Epithelial cell of prostate (primary cell): ENCODE measurements at regions not wholly inside any gene's neighbourhood (a gene's known extent, or its start where the extent isn't known, plus 50 kb on each side); places are given as distances from the start of the nearest gene placed in this dataset.
A peak's percentile ranks its signal among the peaks of the same experiment; 100 is the strongest.

Experiments used
- DNase-seq: peaks from one replicate; pipeline ENCODE4 v3.0.0-alpha.2; 2011; ENCODE audit warnings: low read depth, low spot score
- H3K27ac ChIP-seq: fragments of 450-650 bp; 2 replicates; pipeline ENCODE4 v1.5.1; 2017; ENCODE audit warnings: mild to moderate bottlenecking

DNA sequence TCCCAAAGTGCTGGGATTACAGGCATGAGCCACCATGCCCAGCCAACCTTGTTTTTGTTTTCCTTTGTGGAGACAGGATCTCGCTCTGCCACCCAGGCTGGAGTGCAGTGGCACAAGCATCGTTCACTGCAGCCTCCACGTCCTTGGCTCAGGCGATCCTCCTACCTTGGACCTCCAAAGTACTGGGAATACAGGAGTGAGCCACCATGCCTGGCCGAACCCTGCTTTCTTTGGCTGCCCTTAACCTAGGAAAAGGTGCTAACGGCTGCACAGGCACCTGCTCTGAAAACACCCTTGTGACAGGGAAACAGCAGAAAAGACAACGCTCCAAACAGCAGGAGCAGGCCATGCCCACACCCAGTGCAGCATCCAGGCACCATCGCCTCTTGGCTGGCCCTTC, 71.9 kb downstream of the OAT start:
- no peak for DNase-seq
- H3K27ac ChIP-seq: no peak overlapping the region

DNA sequence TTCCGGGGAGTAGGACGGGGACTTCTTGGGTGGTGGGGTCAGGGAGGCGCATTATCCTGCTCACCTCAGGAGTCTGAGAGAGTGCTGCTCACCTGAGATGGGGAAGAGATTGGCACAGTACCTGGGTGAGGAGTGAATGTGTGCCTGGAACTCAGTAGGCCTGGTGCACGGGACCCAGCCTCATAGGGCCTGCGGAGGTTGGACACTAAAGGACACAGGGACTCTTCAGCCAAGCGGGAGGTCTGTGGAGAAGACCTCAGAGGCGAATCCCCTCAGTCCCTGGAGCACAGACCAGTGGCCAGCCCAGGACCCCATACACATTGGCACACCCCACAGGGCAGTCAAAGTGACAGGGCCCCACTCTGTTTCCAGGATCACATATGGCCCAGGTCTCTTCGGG, 73.2 kb downstream of the OAT start:
- no peak overlapping the region for H3K27ac ChIP-seq
- DNase-seq: no peak

DNA sequence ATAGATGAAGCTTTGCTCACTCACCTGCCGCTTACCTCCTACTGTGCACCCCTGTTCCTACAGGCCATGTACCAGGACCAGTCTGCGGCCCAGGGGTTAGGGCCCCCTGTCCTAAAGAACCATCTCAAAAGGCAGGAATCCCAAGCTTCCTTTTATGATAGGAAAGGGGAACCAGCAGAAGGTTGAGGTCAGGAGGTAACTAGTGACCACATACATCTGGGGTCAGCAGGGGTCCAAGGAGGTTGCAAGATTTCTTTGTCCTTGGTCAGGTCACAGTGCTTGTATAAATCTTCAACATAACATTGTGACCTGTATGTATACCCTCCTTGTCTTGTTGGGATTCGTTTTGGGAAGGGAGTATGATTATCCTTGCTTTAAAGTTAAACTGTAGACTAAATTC, 73.8 kb downstream of the OAT start:
- no peak for DNase-seq
- no peak overlapping the region for H3K27ac ChIP-seq

DNA sequence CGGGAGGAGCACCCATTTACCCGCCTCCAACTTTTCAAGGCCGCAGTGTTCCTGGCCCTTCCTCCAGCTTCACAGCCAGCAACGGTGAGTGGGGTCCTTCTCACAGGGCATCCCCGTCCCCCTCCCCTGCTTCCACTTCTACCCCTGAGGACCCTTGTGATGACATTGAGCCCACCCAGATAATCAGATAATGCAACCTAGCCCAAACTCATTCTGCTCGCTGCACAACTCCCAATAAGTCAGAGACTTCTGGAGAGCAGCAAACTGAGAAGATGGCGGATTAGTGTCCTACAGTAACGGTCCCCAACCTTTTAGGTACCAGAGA, 74.5 kb downstream of the OAT start:
- no peak for DNase-seq
- no peak overlapping the region for H3K27ac ChIP-seq

DNA sequence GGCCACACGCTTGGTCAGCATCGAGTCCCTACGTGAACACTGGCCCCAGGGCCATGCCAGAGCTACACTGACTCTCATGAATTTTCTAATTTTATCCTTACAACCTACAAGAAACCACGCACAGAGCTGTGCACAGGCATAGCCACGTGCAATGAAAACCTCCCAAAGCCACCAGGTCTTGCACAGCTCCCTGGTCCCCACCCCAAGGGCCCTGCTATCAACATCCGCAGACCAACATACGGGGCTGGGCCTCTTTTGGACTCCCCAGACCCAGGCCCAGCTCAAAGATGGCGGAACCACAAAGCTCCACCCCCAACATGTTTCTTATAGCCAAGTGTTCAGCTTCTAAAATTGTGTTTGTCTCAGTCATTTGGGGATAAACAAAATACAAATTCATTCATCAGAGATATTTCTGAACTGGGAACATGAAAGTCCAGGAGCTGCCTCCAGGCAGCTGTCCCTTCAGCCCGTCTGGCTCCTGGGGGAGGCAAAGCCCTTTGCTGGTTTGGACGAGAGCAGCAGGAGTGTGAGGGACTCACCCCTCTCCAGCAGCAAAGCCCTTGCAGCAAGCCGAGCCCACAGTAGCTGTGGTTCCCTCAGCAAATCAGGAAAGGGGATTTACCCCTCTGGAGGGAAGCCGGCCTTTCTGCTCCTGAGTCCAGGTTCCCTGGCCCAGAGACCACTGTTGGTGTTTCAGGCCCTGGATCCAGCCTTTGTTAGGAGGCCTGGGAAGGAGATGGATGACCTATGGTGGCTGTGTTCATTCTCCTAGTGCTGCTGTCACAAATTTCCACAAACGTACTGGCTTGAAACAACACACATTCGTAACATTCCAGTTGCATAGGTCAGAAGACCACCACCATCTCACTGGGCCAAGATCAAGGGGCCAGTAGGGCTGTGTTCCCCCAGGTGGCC, 75.1 kb downstream of the OAT start:
- DNase-seq: no peak
- H3K27ac ChIP-seq: no peak overlapping the region

DNA sequence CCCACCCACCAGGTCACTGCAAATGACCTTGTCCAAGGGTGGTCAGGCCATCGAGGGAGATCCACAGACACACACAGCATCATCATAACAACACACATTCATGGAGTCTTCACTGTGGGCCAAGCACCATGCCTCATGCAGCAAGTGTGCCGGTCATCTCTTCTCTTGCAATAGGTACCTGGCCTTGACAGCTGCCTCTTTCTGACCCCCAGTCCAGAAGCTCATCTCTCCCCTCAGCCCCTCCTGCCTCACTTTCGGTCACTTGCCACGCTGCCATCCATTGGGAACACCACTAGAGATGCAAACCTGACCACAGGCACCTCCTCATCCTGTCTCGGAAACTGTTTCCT, 75.9 kb downstream of the OAT start:
- no peak for DNase-seq
- H3K27ac ChIP-seq: no peak overlapping the region

DNA sequence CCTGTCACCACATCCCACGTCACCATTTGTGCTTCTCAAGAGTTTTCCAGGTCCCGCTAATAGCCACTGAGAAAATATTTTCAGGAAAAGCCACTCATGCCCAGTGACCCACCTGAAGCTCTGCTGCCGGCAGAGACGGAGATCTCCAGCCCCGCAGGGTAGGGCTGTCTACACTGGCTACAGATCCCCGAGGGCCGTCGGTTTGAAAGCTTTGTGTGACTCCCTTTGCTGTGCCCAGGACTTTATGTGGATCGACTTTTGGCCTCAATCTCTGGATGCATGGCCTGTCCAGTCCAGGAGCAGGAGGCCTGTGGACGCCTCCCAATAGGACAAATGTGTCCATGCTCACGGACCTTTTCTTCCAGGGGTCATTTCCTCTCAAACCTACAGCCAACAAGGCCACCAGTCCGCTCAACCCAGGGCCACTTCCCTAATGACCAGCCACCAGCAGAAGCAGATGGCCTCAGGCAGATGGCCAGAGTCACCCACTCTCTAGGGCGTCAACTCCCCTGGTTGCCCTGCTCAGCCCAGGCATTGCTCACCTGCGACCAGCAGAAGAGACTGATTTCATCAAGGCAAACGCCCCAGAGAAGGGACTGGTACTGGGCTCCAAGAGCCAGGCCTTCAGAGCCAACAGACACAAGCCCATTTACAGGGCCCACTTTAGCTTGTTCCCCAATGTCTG, 76.4 kb downstream of the OAT start:
- DNase-seq: no peak
- H3K27ac ChIP-seq: no peak overlapping the region

DNA sequence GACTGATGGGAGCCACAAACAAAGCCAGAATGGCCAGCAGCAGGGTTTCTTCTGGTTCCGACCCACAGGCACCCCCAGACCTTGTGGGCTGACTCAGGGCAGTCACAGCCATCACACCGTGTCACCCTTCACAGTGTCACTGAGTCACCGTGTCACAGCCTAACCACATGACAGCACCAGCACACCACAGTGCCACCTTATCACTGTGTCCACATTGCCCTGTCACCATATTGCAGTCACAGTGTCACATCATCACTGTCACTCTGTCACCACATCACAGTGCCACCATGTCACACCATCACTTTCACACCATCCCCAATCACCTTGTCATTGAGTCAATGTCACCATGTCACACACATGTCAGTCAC, 77.0 kb downstream of the OAT start:
- H3K27ac ChIP-seq: no peak overlapping the region
- no peak for DNase-seq

DNA sequence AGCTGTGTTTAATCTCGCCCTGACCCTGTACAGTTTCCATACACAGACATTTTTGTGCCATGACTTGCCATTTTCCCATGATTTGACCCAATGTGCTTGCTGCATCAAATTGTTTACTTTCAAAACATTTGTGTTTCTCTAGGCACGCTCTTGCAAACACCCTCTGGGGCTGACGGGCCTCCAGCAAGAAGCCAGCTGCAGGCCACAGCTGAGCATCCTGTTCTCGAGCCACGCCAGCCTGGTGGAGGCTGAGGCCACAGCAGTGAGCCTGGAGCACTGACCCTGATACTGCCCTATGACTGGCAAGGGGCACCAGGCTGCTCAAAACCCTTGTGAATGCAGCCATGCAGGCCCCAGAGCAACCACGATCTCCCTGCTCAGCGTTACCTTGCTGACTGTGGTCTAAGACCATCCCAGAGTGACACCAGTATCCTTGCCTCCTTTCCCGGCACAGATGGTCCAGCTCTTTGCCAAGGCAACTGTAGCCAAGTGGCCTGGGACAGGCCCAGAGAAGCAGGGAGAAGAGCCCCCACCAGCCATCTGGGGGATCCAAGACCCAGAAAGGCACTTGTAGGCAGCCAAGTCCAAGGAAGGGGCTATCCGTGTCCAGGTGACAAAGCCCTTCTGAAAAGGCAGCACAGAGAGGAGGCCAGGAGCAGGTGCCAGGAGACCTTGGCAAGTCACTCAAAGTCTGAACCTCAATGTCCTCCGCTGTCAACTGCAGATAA, 78.5 kb downstream of the OAT start:
- no peak for DNase-seq
- peak overlapping the region; percentile 15 for H3K27ac ChIP-seq

DNA sequence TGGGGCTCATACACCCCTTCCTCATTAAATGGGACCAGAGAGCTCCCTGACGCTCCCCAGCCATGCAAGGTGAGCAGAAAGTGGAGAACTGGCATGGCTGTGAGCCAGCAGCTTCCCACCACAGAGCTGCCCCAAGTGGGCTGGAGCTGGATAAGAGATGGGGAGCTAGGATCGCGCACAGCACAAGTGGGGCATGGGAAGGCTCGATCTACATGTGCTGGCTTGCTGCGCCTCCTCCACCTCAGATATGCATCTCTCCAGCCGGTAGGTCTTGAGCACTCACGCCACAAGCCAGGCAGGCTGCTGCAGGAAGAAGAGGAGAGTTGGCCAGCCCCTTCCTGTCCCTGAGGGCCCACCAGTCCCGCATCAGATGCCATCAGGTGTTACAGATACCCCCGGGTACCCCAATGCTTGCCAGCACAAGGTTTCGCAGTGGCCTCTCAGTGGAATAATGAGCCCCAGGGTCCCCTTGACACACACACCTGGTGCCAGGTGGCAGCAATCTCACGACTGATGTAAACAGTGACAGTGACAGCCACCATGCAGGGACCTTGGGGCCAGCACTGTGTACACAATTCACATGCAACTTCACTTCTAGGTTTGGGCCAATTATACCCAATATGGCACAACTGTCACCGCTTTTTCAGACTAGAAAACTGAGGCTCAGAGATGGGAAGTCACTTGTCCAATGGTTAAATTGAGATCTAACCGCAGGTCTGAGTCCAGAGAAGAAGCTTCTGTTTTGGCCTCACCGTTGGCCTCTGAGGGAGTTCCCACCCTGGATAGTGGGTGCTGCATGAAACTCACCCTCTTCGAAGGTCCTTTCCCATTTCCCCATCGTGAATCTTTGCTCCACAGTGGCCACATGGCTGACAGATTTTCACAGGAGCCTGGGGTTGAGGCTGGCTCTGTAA, 79.3 kb downstream of the OAT start:
- H3K27ac ChIP-seq: no peak overlapping the region

DNA sequence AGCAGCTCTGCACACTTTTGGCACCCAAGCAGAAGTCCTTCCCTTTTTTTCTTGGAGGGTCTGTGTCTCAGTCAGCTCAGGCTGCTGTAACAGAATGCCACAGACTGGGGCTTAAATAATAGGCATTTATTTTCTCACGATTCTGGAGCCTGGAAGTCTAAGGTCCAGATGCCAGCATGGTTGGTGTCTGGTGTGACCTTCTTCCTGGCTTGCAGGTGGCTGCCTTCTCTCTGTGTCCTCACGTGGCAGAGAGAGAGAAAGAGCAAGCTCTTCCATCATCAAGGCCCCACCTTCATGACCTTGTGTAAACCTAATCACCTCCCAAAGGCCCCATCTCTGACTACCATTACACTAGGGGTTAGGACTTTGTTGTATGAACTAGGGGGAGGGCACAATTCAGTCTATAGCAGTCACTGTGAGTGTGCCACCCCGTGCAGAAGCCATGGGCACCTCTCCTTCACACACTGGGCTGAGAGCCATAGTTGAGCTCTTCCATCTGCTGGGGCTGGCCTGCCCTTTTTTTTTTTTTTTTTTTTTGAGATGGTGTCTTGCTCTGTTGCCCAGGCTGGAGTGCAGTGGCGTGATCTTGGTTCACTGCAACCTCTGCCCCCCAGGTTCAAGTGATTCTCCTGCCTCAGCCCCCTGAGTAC, 80.3 kb downstream of the OAT start:
- H3K27ac ChIP-seq: no peak overlapping the region
- no peak for DNase-seq

More for the DNA sequence above, 79.3 kb downstream of the OAT start:
- DNase-seq: no peak

DNA sequence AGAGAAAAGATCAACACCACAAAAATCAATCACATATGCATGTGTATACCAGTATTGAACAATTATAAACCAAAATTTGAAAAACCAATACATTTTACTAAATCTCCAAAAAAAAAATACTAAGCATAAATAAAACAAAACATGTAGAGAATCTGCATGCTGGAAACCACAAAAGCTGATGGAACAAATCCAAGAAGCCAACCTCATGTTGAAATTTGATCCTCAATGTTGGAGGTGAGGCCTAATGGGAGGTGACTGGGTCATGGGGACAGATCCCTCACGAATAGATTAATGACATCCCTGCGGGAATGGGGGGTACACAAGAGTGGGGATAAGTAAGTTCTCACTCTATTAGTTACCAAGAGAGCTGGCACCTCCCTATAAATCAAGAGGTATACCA, 82.5 kb downstream of the OAT start:
- DNase-seq: no peak
- no peak overlapping the region for H3K27ac ChIP-seq

DNA sequence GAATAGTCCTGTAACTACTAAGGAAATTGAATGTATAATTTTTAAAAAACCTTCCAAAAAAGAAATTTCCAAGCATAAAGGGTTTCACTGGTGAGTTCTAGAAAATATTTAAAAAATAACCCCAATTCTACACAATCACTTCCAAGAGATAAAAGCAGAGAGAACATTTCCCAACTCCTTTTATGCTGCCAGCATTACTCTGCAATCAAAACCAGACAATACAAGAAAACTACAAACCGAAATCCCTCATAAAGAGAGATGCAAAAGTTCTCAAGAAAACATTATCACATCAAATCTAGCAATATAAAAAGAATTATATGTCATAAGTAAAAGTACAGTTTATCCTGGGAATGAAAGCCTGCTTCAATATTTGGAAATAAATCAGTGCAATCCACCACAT, 84.8 kb downstream of the OAT start:
- H3K27ac ChIP-seq: no peak overlapping the region
- DNase-seq: no peak

DNA sequence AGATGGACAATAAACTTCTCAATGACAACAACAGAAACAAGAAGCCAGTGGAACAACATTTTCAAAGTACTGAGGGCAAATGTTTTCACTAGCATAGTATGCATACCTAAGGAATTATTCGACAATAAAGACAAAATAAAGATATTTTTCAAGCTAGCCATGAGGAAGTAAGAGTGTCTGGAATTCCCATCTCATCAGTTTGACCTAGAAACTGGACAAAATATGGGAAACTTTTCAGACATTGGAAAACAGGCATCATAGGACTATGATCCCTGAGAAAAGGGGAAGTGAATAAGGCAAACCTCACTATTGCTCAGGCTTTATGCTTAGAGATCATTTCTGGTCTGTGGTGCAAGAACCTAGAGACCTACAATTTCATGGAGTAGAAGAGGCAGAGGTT, 86.3 kb downstream of the OAT start:
- no peak for DNase-seq

DNA sequence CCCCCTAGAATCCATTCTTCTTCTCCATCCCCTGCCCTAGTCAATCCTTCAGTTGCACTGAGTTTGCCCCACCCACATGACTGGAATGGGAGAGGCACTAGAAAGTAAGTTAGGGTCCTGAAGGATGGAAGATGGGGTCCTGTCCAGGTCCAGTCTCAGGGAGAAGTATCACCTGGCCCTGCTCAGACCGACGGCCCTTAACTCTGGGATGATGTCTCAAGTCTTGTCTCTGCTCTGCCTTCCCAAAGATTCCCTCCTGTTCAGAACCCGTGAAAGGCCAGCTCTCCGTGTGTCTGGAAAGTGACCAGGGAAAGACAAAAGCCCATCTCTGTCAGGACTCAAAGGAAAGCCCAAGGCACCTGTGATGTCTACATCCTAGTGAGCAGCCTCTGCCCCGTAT, 88.8 kb downstream of the OAT start:
- H3K27ac ChIP-seq: no peak overlapping the region
- DNase-seq: no peak

More for the DNA sequence above, 86.3 kb downstream of the OAT start:
- H3K27ac ChIP-seq: no peak overlapping the region

DNA sequence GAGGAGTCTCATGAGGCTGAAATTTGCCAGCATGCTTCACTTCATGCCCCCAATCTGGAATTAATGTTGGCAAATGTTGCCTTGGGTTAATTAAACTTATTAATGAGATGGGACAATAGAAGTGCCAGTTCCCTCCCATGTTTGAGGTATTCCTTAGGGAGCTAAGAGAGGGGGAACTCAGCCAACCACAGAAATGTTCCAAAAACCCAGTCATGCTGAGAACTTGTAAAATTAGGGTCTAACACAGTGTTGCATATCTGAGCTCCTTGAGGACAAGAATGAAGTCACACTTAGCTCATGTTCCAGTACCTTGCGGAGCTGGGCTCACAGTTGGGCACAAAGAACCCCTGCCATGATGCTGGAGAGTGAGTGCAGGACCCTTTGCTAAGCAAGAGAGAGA, 89.4 kb downstream of the OAT start:
- DNase-seq: no peak
- no peak overlapping the region for H3K27ac ChIP-seq

DNA sequence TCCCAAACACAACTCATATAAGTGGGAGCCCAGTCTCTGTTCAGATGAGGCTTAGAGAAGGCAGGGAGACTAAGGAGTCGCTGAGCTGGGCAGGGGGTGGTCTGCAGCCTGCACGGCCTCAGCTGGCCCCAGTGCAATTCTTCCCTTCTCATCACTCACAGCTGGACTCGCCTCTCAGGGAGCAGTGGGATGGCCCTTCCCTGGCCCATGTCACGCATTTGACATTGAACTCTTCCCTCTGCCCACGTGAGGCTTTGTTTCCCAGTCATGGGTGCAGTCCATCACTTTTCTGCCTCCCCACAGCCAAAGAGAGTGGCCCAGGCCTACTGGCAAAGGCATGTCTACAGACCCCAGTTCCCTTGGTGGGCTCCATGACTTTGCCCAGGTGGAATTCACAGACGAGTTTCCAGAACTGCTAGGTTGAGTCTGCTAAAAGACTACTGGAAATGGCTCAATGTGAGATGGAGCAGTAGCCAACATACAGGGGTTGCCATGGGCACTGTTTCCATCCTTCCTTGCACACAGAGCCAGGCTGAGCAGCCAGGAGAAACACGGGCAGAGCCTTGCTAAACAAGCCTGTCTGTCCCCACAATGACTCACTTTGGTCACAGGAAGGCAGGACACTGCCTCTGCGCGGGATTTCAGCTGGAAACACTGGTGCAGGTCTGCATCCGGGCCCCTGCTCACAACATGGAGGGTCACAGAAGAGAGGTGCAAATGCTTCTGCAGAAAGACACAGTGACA, 90.1 kb downstream of the OAT start:
- no peak overlapping the region for H3K27ac ChIP-seq
- DNase-seq: no peak

DNA sequence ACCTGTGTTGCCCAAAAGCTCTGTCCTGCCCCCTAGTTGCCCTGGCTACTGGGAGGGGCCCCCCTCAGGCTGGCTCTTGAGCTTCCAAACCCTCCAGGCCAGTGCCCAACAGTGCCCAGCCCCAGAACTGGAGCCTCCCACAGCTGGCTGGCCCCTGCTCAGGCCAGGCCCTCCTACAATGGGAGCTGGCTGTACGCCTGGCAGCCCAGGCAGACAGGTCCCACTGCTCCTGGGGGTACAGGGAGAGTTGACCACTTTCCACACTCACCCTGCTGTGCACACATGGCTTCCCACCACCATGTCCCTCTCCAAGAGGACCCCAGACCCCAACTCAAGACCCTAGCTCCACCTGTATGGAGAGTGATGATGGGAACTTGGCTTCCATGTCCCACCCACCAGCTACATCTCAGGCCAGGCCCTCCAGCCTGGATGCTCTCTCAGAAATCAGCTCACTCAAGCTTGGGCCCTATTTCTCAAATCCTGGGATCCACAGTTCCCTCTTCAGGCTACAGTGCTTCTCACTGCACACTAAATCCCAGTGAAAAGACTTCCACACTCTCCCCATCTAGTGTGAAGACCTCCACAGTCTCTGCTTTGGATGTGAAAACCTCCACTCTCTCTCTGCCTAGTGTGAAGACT, 92.6 kb downstream of the OAT start:
- no peak for DNase-seq
- no peak overlapping the region for H3K27ac ChIP-seq

DNA sequence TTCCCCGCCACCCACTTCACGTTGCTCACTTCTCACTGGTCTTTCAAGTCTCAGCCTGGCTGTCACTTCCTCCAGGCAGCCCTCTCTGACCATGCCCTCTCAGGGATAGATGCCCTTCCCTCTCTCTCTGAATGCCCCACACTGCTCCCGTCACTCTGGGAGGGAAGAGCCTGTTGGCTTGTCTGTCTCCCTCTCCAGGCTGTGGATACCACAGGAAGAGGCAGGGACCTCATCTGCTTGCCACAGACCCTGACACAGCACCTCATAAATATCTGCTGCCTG, 93.1 kb downstream of the OAT start:
- no peak overlapping the region for H3K27ac ChIP-seq
- DNase-seq: no peak
